ENCODE measurements at regions not wholly inside any gene's neighbourhood (a gene's known extent, or its start where the extent isn't known, plus 50 kb on each side); places are given as distances from the start of the nearest gene placed in this dataset.

GRCh38 chr5:29015523-29015922 lies 1977.1 kb upstream of the CDH9 start:
- TF ChIP-seq, protein P1, sequence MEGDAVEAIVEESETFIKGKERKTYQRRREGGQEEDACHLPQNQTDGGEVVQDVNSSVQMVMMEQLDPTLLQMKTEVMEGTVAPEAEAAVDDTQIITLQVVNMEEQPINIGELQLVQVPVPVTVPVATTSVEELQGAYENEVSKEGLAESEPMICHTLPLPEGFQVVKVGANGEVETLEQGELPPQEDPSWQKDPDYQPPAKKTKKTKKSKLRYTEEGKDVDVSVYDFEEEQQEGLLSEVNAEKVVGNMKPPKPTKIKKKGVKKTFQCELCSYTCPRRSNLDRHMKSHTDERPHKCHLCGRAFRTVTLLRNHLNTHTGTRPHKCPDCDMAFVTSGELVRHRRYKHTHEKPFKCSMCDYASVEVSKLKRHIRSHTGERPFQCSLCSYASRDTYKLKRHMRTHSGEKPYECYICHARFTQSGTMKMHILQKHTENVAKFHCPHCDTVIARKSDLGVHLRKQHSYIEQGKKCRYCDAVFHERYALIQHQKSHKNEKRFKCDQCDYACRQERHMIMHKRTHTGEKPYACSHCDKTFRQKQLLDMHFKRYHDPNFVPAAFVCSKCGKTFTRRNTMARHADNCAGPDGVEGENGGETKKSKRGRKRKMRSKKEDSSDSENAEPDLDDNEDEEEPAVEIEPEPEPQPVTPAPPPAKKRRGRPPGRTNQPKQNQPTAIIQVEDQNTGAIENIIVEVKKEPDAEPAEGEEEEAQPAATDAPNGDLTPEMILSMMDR (IDR thresholded peaks at IDR 0.05), result no peak
- TF ChIP-seq POLR2A (IDR thresholded peaks at IDR 0.05), result no peak

Data from prostate gland (tissue), 2 donors.